ENCODE measurements at regions not wholly inside any gene's neighbourhood (a gene's known extent, or its start where the extent isn't known, plus 50 kb on each side); places are given as distances from the start of the nearest gene placed in this dataset.

DNA sequence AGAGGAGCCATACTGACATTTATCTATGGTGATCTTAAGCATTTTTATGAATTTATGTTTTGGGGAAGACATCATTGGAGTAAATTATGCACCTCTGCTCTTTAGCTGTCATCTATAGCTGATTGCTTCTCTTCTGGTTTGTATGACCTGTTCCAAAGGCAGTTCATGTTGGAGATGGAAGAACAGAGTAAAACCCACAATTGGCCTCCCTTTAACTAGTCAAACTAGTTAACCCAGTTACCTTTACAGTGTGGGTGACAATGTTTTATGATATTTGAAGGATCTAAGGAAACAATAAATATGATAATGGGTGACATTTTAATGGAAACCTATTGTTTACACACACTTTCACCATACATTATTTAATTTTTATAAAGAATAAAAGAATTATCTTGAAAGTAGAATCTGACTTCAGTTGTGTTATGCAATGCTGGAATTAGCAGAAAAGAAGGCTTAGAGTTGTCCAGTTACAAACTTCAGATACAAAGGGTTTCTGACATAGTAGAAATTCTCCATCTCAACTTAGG is 263.5 kb downstream of the NFKBIZ start:
- no peak for DNase-seq (ENCODE audit: low read depth in 2 of 2)

- DNase-seq (ENCODE audit: low read depth in 2 of 2) = no peak
Measured at GRCh38 chr3:102113421-102114041, 264.2 kb downstream of the NFKBIZ start.

DNA sequence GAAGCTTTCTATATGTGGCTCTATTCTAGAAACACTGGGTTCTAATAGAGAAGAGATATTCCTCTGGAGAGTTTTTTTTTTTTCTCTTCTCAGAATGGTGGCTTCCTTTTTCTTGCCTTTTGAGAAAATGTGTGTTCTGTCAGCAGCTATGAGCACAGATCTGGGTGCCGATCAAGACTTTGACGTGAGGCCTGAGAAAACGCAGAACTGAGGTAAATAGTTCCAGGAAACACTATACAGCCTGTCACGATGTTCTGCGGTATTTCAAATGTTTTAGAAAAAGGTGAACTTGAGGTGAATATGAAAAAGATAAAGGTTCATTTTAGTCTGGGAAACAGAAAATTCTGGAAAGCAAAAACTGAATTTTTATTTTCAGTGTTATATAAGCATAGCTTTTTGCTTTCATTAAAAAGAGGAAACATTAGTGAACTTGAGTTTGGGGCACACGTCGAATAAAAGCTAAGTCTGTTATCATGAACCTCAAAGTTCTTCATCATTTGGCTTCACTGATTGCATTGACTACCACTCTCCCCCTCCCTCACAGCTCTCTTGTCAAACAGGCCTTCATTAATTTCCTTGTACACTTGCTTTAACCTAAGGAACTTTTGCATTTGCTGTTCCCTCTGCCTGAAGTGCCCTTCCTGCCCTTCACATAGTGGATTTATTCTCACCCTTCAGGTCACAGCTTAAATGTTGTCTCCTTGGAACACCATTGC is 265.1 kb downstream of the NFKBIZ start:
- peak; percentile 23 to 36 for DNase-seq (ENCODE audit: low read depth in 2 of 2)

GRCh38 chr3:102122527-102122926 is 273.2 kb downstream of the NFKBIZ start:
- no peak for DNase-seq (ENCODE audit: low read depth in 2 of 2)

DNA sequence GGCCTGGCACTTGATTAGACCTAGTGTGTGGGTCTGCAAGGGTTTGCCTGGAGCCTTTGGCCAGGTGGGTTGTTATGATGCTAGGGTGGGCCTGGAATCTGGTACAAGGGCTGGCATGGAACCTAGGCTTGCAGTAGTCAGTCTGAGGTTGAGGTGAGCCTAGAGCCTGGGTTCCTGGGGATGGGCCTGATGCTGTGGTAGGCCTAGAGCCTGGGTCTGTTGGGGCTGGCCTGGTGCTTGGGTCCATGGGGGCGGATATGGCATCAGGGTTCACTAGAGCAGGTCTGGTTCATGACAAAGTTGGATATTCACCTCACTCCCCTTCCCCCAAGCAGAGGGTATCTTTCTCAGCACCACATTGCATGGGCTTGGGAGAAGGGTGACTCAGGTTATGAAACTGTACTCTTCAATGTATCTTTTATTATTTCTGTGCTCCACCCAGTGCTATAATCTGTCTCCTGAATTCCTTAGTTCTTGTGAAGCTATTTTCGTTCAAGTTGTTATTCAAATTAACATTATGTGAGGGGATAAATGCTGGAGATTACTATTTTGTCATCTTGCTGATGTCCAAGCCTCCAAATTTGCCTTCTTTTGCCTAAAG is 274.4 kb downstream of the NFKBIZ start:
- DNase-seq (ENCODE audit: low read depth in 2 of 2) = no peak

GRCh38 chr3:102124282-102124681 is 275.0 kb downstream of the NFKBIZ start:
- no peak for DNase-seq (ENCODE audit: low read depth in 2 of 2)

DNA sequence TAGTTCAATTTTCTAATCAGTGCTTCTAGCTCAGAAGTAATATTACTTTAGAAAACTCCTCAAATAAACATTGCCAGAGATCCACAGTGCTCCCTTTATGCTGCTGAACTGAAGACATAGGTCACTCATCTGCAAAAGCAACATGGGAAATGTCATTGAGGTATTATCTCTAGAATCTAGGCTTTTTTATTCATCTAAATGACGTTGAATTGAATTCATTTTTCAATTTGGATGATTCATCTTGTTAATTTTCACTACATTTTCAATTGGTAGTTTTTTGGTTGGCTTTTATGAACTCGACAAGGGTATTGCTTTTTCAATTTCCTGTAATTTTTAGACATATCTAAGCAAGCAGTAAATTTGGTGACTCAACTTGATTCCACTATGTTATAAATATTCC is 275.4 kb downstream of the NFKBIZ start:
- DNase-seq (ENCODE audit: low read depth in 2 of 2) = no peak

DNA sequence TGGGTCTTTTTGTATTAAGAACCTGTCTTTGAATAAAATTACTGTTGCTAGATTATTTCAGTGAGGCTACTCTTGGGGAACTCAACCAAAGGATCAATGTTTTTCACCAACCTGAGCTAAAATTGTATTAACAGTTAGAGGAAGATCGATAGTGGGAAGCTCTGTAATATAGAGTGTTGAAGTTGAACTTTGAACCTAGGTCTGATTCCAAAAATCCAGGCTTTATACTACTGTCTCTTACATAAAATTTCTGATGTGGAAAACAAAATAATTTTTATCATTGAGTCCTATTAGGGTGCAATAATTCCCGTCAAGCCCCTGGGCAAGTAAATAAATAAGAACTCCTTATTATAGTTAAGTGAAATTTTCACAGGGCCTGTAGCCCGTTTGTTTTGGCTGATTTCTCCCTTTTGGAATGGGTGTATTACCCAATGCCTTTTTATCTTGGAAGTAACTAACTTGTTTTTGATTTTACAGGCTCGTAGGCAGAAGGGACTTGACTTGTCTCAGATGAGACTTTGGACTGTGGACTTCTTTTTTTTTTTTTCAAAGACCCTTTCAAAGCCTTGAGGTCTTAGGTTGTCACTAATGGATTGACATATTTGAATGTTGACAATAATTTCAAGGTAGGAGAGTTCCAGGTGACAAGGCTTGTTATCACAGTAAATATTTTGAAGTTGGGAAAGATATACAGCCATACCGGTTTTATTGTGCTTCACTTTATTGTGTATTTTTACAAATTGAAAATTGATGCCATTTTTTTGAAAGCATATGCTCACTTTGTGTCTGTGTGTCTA is 276.1 kb downstream of the NFKBIZ start:
- DNase-seq (ENCODE audit: low read depth in 2 of 2) = no peak

DNA sequence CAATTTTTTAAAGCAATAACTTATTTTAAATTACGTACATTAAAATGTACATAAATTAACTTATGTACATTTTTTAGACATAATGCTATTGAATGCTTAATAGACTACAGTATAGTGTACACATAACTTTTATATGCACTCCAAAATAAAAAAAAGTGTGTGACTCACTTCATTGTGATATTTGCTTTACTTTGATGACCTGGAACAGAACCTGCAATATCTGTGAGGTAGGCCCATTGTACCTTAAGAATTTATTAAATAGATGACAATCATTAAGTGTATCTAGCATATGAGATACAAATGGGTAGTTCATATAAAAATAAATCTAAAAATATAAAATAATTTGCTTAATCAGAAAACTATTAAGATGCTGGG is 276.7 kb downstream of the NFKBIZ start:
- DNase-seq (ENCODE audit: low read depth in 2 of 2) = no peak

GRCh38 chr3:102129760-102130608 is 280.7 kb downstream of the NFKBIZ start:
- no peak for DNase-seq (ENCODE audit: low read depth in 2 of 2)

- DNase-seq (ENCODE audit: low read depth in 2 of 2) = no peak
Measured at GRCh38 chr3:102132370-102132769, 283.1 kb downstream of the NFKBIZ start.

DNA sequence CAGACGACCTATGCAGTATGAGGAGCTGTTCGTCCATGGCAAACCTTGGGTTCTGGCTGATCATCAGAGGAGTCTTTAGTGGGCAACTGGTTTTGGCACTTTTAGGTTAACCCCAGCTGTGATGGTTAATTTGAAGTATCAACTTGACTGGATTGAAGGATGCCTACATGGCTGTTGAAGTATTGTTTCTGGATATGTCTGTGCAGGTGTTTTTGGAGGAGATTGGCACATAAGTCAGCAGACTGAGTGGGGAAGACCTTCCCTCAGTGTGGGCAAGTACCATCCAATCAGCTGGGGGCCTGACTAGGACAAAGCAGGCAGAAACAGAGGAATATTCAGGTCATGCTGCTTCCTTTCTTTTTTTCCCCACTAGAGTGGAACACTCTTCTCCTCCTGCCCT is 284.1 kb downstream of the NFKBIZ start:
- no peak for DNase-seq (ENCODE audit: low read depth in 2 of 2)

GRCh38 chr3:102135316-102135715 is 286.0 kb downstream of the NFKBIZ start:
- DNase-seq (ENCODE audit: low read depth in 2 of 2) = no peak

GRCh38 chr3:102136183-102136582 is 286.9 kb downstream of the NFKBIZ start:
- DNase-seq (ENCODE audit: low read depth in 2 of 2) = no peak

GRCh38 chr3:102140116-102140515 is 290.8 kb downstream of the NFKBIZ start:
- DNase-seq (ENCODE audit: low read depth in 2 of 2) = no peak

- no peak for DNase-seq (ENCODE audit: low read depth in 2 of 2)
Measured at GRCh38 chr3:102141096-102141927, 292.0 kb downstream of the NFKBIZ start.

DNA sequence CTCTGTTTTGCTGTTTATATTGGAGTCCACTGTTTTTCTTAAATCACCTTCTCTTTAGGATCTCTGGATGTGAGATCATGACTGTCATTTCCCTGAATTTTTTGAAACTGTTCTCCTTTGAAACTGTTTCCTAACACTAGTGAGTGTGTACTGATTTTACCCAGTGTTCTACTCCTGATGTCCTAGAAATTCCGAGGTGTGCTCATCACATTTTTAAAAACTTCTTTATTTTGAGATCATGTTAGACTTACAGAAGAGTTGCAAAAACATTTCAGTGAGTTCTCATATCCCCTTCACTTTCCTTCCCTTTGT is 292.6 kb downstream of the NFKBIZ start:
- DNase-seq (ENCODE audit: low read depth in 2 of 2) = no peak

GRCh38 chr3:102142379-102143060 is 292.3 kb upstream of the ZPLD1 start:
- DNase-seq (ENCODE audit: low read depth in 2 of 2) = no peak

- DNase-seq (ENCODE audit: low read depth in 2 of 2) = no peak
Measured at GRCh38 chr3:102143536-102143935, 291.3 kb upstream of the ZPLD1 start.

- no peak for DNase-seq (ENCODE audit: low read depth in 2 of 2)
Measured at GRCh38 chr3:102144063-102144462, 290.8 kb upstream of the ZPLD1 start.

All from stimulated activated CD4-positive, alpha-beta T cell treated with anti-CD3 and anti-CD28 coated beads, Interleukin-15, amount 100 ng/mL, for 48 hours (primary cell).